ENCODE measurements at regions not wholly inside any gene's neighbourhood (a gene's known extent, or its start where the extent isn't known, plus 50 kb on each side); places are given as distances from the start of the nearest gene placed in this dataset.

DNA sequence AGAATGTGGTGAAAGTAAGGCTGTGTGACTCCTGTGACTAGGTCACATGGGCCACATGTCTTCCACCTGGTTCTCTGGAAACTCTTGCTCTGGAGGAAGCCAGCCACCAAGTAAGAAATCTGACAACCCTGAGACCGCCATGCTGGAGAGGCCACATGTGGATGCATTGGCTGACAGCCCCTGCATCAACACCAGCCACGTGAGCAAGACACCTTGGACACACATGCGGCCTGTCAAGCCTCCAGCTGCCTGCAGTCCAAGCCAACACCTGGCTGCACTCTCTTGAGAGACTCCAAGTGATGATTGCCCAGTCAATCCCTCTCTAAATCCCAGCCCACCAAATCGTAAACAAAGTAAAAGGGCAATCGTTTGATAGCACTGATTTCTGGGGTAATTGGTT lies 112.6 kb downstream of the FOXL1 start:
- TF ChIP-seq EZH2 (IDR thresholded peaks at IDR 0.05; ENCODE audit: borderline replicate concordance, low read depth, low read length, poor library complexity, severe bottlenecking) = no peak
- TF ChIP-seq, protein P1, sequence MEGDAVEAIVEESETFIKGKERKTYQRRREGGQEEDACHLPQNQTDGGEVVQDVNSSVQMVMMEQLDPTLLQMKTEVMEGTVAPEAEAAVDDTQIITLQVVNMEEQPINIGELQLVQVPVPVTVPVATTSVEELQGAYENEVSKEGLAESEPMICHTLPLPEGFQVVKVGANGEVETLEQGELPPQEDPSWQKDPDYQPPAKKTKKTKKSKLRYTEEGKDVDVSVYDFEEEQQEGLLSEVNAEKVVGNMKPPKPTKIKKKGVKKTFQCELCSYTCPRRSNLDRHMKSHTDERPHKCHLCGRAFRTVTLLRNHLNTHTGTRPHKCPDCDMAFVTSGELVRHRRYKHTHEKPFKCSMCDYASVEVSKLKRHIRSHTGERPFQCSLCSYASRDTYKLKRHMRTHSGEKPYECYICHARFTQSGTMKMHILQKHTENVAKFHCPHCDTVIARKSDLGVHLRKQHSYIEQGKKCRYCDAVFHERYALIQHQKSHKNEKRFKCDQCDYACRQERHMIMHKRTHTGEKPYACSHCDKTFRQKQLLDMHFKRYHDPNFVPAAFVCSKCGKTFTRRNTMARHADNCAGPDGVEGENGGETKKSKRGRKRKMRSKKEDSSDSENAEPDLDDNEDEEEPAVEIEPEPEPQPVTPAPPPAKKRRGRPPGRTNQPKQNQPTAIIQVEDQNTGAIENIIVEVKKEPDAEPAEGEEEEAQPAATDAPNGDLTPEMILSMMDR (conservative IDR thresholded peaks at IDR 0.05; ENCODE audit: low read depth, low read length) = no peak
